ENCODE measurements at regions not wholly inside any gene's neighbourhood (a gene's known extent, or its start where the extent isn't known, plus 50 kb on each side); places are given as distances from the start of the nearest gene placed in this dataset.
A peak's percentile ranks its signal among the peaks of the same experiment; 100 is the strongest.

- no peaks in the 10 kb centered on the region for H3K36me3 ChIP-seq (replicated peaks)
- no peaks in the 10 kb centered on the region for H3K27me3 ChIP-seq (ENCODE audit: low read depth)
Measured at GRCh38 chr12:130286041-130286440, 51.6 kb upstream of the PIWIL1 start.

GRCh38 chr12:130286741-130287440, 50.8 kb upstream of the PIWIL1 start:
- H3K36me3 ChIP-seq (replicated peaks): no peaks in the 10 kb centered on the region
- in situ Hi-C loops (cut with MboI; ENCODE audit: low sequenced_read_pairs): no loop called here
- DNase-seq (ENCODE audit: low spot score in 2 of 2): no peak
- no peaks in the 10 kb centered on the region for H3K9me3 ChIP-seq
- H3K4me3 ChIP-seq: no peak overlapping the region
- no peaks in the 10 kb centered on the region for H3K27me3 ChIP-seq (ENCODE audit: low read depth)
- H3K4me1 ChIP-seq: no peaks in the 10 kb centered on the region

More at GRCh38 chr12:130286041-130286440, 51.6 kb upstream of the PIWIL1 start:
- DNase-seq (ENCODE audit: low spot score in 2 of 2): peak; percentile 4 to 18
- Histone ChIP-seq H3K4me1 (no peaks in the 10 kb centered on the region), H3K9me3 (no peaks in the 10 kb centered on the region), H3K4me3 (no peak overlapping the region)
- in situ Hi-C loops (cut with MboI; ENCODE audit: low sequenced_read_pairs): no loop called here
